Keratinocyte (primary cell): ENCODE measurements at regions not wholly inside any gene's neighbourhood (a gene's known extent, or its start where the extent isn't known, plus 50 kb on each side); places are given as distances from the start of the nearest gene placed in this dataset.

Experiments used
- DNase-seq: peaks from one replicate; pipeline ENCODE4 v3.0.0-alpha.2; 2011; ENCODE audit warnings: low read depth, missing footprints, low spot score
- FAIRE-seq: peaks from 2 replicates; lab custom pipeline; 2011; peaks lifted over from hg19 to GRCh38; lab: Jason Lieb, UNC
- H2AFZ ChIP-seq: 2 replicates; pipeline ENCODE4 v1.6.0; 2012; ENCODE audit warnings: low read length, control low read depth, inconsistent platforms; ENCODE audit not compliant: control insufficient read depth
- H3K27ac ChIP-seq: 2 replicates; pipeline ENCODE4 v1.5.1; 2011; ENCODE audit warnings: low read length; ENCODE audit not compliant: control insufficient read depth, insufficient read depth
- H3K27me3 ChIP-seq: 3 replicates; pipeline ENCODE4 v1.6.0; 2011; ENCODE audit warnings: low read length; ENCODE audit not compliant: control insufficient read depth, insufficient read depth; ENCODE audit errors: extremely low read depth
- H3K36me3 ChIP-seq, 2 experiments: 2 replicates in 1 of 2; 3 replicates in 1 of 2; pipeline ENCODE4 v1.5.1; 2011; ENCODE audit warnings: low read length in 2 of 2, mild to moderate bottlenecking in 1 of 2; ENCODE audit not compliant: control insufficient read depth in 2 of 2, insufficient read depth in 2 of 2; ENCODE audit errors: extremely low read depth in 1 of 2
- H3K4me1 ChIP-seq: 3 replicates; pipeline ENCODE4 v1.5.1; 2011; ENCODE audit warnings: low read length; ENCODE audit not compliant: control insufficient read depth, insufficient read depth; ENCODE audit errors: extremely low read depth
- H3K4me2 ChIP-seq: 3 replicates; pipeline ENCODE4 v1.6.0; 2011; ENCODE audit warnings: low read depth, low read length; ENCODE audit not compliant: control insufficient read depth, insufficient read depth; ENCODE audit errors: extremely low read depth
- H3K4me3 ChIP-seq, 3 experiments: fragments of 200-600 bp in 1 of 3; sonication (generic) in 1 of 3; 2 replicates in 2 of 3; 3 replicates in 1 of 3; pipeline ENCODE4 v1.5.1; 2011 to 2016; ENCODE audit warnings: low read length in 3 of 3, mild to moderate bottlenecking in 3 of 3, control low read depth in 2 of 3, inconsistent platforms in 1 of 3, low read depth in 1 of 3, mixed read lengths in 1 of 3, mixed run types in 1 of 3, moderate library complexity in 1 of 3; ENCODE audit not compliant: control insufficient read depth in 2 of 3, insufficient read depth in 2 of 3; ENCODE audit errors: extremely low read depth in 1 of 3
- H3K79me2 ChIP-seq: 2 replicates; pipeline ENCODE4 v1.6.0; 2012; ENCODE audit warnings: low read length; ENCODE audit not compliant: control insufficient read depth, insufficient read depth
- H3K9ac ChIP-seq: 3 replicates; pipeline ENCODE4 v1.6.0; 2011; ENCODE audit warnings: low read length; ENCODE audit not compliant: control insufficient read depth, insufficient read depth; ENCODE audit errors: extremely low read depth
- H3K9me1 ChIP-seq: 3 replicates; pipeline ENCODE4 v1.6.0; 2011; ENCODE audit warnings: low read length; ENCODE audit not compliant: control insufficient read depth, insufficient read depth; ENCODE audit errors: extremely low read depth
- H3K9me3 ChIP-seq: 2 replicates; pipeline ENCODE4 v1.5.1; 2012; ENCODE audit warnings: low read depth, low read length; ENCODE audit not compliant: control insufficient read depth
- H4K20me1 ChIP-seq: 3 replicates; pipeline ENCODE4 v1.6.0; 2011; ENCODE audit warnings: low read length; ENCODE audit not compliant: control insufficient read depth, insufficient read depth; ENCODE audit errors: extremely low read depth
- CTCF ChIP-seq, 3 experiments: IDR thresholded peaks in 1 of 3; conservative IDR thresholded peaks in 1 of 3; optimal IDR thresholded peaks in 1 of 3; 2 replicates in 2 of 3; 3 replicates in 1 of 3; pipeline versions ENCODE3 to v1.5.1; 2011; ENCODE audit warnings: low read length in 3 of 3, mild to moderate bottlenecking in 3 of 3, moderate library complexity in 2 of 3, control low read depth in 1 of 3, inconsistent platforms in 1 of 3; ENCODE audit not compliant: insufficient read depth in 2 of 3; ENCODE audit errors: extremely low read depth in 1 of 3
- EZH2 ChIP-seq: IDR thresholded peaks from one replicate; pipeline ENCODE4 v1.6.1; 2012; ENCODE audit warnings: inconsistent platforms, mild to moderate bottlenecking, low read length, moderate library complexity
- dilution Hi-C: fragments of 300-500 bp; cut with MboI; formaldehyde crosslinking; loops from one replicate; pipeline ENCODE4 v1.7.0; 2020; ENCODE audit warnings: low sequenced_read_pairs; ENCODE audit not compliant: extremely low pct_ligation_motif_present

GRCh38 chr4:162793004-162793403 is 373.7 kb downstream of the NAF1 start:
- no peak for FAIRE-seq
- Histone ChIP-seq H3K4me2 (no peak overlapping the region), H2AFZ (no peak overlapping the region)

GRCh38 chr4:162791226-162791625 is 375.5 kb downstream of the NAF1 start:
- no peaks in the 10 kb centered on the region for H3K9me1 ChIP-seq
- TF ChIP-seq CTCF (optimal IDR thresholded peaks at IDR 0.05 in 1 of 3, IDR thresholded peaks at IDR 0.05 in 1 of 3, conservative IDR thresholded peaks at IDR 0.05 in 1 of 3; ENCODE audit: extremely low read depth in 1 of 3, insufficient read depth in 2 of 3, low read length in 3 of 3) (no peak), EZH2 (no peak)
- FAIRE-seq (no peak), DNase-seq (no peak)
- no peak overlapping the region for H3K4me2 ChIP-seq
- no peak overlapping the region for H2AFZ ChIP-seq
- H3K79me2 ChIP-seq: no peaks in the 10 kb centered on the region
- no peaks in the 10 kb centered on the region for H4K20me1 ChIP-seq
- H3K36me3 ChIP-seq: no peaks in the 10 kb centered on the region
- no peak overlapping the region for H3K27ac ChIP-seq
- no peak overlapping the region for H3K9ac ChIP-seq
- no peak overlapping the region for H3K4me3 ChIP-seq
- H3K9me3 ChIP-seq: no peaks in the 10 kb centered on the region
- H3K27me3 ChIP-seq: no peaks in the 10 kb centered on the region
- H3K4me1 ChIP-seq: no peaks in the 10 kb centered on the region
- dilution Hi-C loops: no loop called here

More at GRCh38 chr4:162793004-162793403, 373.7 kb downstream of the NAF1 start:
- no peaks in the 10 kb centered on the region for H3K27me3 ChIP-seq
- TF ChIP-seq EZH2: no peak
- TF ChIP-seq CTCF (optimal IDR thresholded peaks at IDR 0.05 in 1 of 3, IDR thresholded peaks at IDR 0.05 in 1 of 3, conservative IDR thresholded peaks at IDR 0.05 in 1 of 3; ENCODE audit: extremely low read depth in 1 of 3, insufficient read depth in 2 of 3, low read length in 3 of 3): no peak
- no peak overlapping the region for H3K27ac ChIP-seq
- no peaks in the 10 kb centered on the region for H4K20me1 ChIP-seq
- dilution Hi-C loops: no loop called here
- no peak overlapping the region for H3K4me3 ChIP-seq
- H3K9me1 ChIP-seq: no peaks in the 10 kb centered on the region
- no peaks in the 10 kb centered on the region for H3K4me1 ChIP-seq
- H3K9me3 ChIP-seq: no peaks in the 10 kb centered on the region
- no peak overlapping the region for H3K9ac ChIP-seq
- H3K36me3 ChIP-seq: no peaks in the 10 kb centered on the region
- H3K79me2 ChIP-seq: no peaks in the 10 kb centered on the region
- DNase-seq: no peak
